HS-5 (cell line): ENCODE measurements at regions not wholly inside any gene's neighbourhood (a gene's known extent, or its start where the extent isn't known, plus 50 kb on each side); places are given as distances from the start of the nearest gene placed in this dataset.
"Not testable (repeated sequence)": the region's sequence is repeated elsewhere in the genome, so short reads cannot be mapped to it uniquely, and the experiment has no call there.

Experiments used
- DNase-seq: peaks from one replicate; pipeline ENCODE4 v3.0.0-alpha.2; 2012; ENCODE audit warnings: low read depth

GRCh38 chr4:126440297-126440696 lies 1125.5 kb downstream of the FAT4 start:
- no peak for DNase-seq

- DNase-seq = no peak
Observed at GRCh38 chr4:126441173-126442035, 1126.6 kb downstream of the FAT4 start.

GRCh38 chr4:126445596-126445995 lies 1130.8 kb downstream of the FAT4 start:
- DNase-seq = no peak

- no peak for DNase-seq
Observed at GRCh38 chr4:126446917-126447316, 1132.2 kb downstream of the FAT4 start.

- DNase-seq = no peak
Observed at GRCh38 chr4:126448086-126448845, 1133.5 kb downstream of the FAT4 start.

- DNase-seq = no peak
Observed at GRCh38 chr4:126451237-126451873, 1136.6 kb downstream of the FAT4 start.

GRCh38 chr4:126455865-126456264 lies 1141.1 kb downstream of the FAT4 start:
- DNase-seq = no peak

GRCh38 chr4:126458993-126459392 lies 1144.2 kb downstream of the FAT4 start:
- DNase-seq = peak; percentile 44

- no peak for DNase-seq
Observed at GRCh38 chr4:126465341-126465740, 1150.6 kb downstream of the FAT4 start.

GRCh38 chr4:126466848-126467247 lies 1152.1 kb downstream of the FAT4 start:
- no peak for DNase-seq

GRCh38 chr4:126468144-126468543 lies 1153.4 kb downstream of the FAT4 start:
- DNase-seq = no peak

GRCh38 chr4:126470862-126471261 lies 1156.1 kb downstream of the FAT4 start:
- no peak for DNase-seq

GRCh38 chr4:126475730-126476129 lies 1157.0 kb upstream of the INTU start:
- DNase-seq = no peak

- no peak for DNase-seq
Observed at GRCh38 chr4:126479709-126480108, 1153.0 kb upstream of the INTU start.

- no peak for DNase-seq
Observed at GRCh38 chr4:126482311-126482710, 1150.4 kb upstream of the INTU start.

GRCh38 chr4:126486377-126486776 lies 1146.4 kb upstream of the INTU start:
- no peak for DNase-seq

GRCh38 chr4:126489826-126490463 lies 1142.8 kb upstream of the INTU start:
- DNase-seq = no peak

- no peak for DNase-seq
Observed at GRCh38 chr4:126495163-126495752, 1137.5 kb upstream of the INTU start.

- no peak for DNase-seq
Observed at GRCh38 chr4:126512979-126513378, 1119.8 kb upstream of the INTU start.

- DNase-seq = no peak
Observed at GRCh38 chr4:126513596-126513995, 1119.2 kb upstream of the INTU start.

GRCh38 chr4:126520731-126521130 lies 1112.0 kb upstream of the INTU start:
- DNase-seq = no peak

- not testable (repeated sequence) for DNase-seq
Observed at GRCh38 chr4:126525400-126525799, 1107.4 kb upstream of the INTU start.
